Gastroesophageal sphincter (tissue), 4 donors: ENCODE measurements at regions not wholly inside any gene's neighbourhood (a gene's known extent, or its start where the extent isn't known, plus 50 kb on each side); places are given as distances from the start of the nearest gene placed in this dataset.

Experiments
- ATAC-seq: fragments of 150-250 bp; one replicate; pipeline ENCODE4 v1.9.1; 2016; ENCODE audit warnings: mild to moderate bottlenecking, moderate library complexity
- H3K27ac ChIP-seq, 4 donors: fragments of 200-600 bp; sonication (generic) in 3 of 4; 1 replicate in 3 of 4; 2 replicates in 1 of 4; pipeline ENCODE4 v1.5.1; 2016 to 2019
- H3K27me3 ChIP-seq: fragments of 200-600 bp; sonication (generic); one replicate; pipeline ENCODE4 v1.5.1; 2019
- H3K36me3 ChIP-seq, 2 donors: fragments of 200-600 bp; sonication (generic); one replicate each; pipeline ENCODE4 v1.5.1; 2019; ENCODE audit warnings: control low read depth in 1 of 2
- H3K4me1 ChIP-seq, 3 donors: fragments of 200-600 bp; sonication (generic); 1 replicate in 2 of 3; 2 replicates in 1 of 3; pipeline ENCODE4 v1.5.1; 2016 to 2019; ENCODE audit warnings: control low read depth in 2 of 3
- H3K4me3 ChIP-seq, 2 donors: fragments of 200-600 bp; sonication (generic); one replicate each; pipeline ENCODE4 v1.5.1; 2019; ENCODE audit warnings: mild to moderate bottlenecking in 1 of 2, moderate library complexity in 1 of 2
- H3K9me3 ChIP-seq, 3 donors: fragments of 200-600 bp; sonication (generic); one replicate each; pipeline ENCODE4 v1.5.1; 2017 to 2019; ENCODE audit warnings: control low read depth in 2 of 3
- EP300 ChIP-seq: sonication (generic); formaldehyde crosslinking; IDR thresholded peaks from one replicate; pipeline ENCODE4 v1.6.1; 2017; ENCODE audit warnings: antibody characterized with exemption, mild to moderate bottlenecking
- POLR2A ChIP-seq, 2 donors: fragments of 450-650 bp; IDR thresholded peaks; one replicate each; pipeline ENCODE4 v1.6.1; 2017; ENCODE audit warnings: antibody characterized with exemption in 2 of 2, mild to moderate bottlenecking in 2 of 2, moderate library complexity in 1 of 2
- POLR2AphosphoS5 ChIP-seq: sonication (generic); formaldehyde crosslinking; IDR thresholded peaks from one replicate; pipeline ENCODE4 v1.6.1; 2017; ENCODE audit warnings: antibody characterized with exemption
- WGBS, 2 donors: methylation state at CpG; one replicate each; pipeline ENCODE4 v1.1.5; 2018; ENCODE audit warnings: low coverage in 1 of 2; 5-methylcytosine and 5-hydroxymethylcytosine counted together
- TF ChIP-seq, protein P1 (sequence below), 4 experiments: fragments of 200-600 bp in 2 of 4; fragments of 450-650 bp in 2 of 4; sonication (generic) in 1 of 4; IDR thresholded peaks; one replicate each; pipeline ENCODE4 v1.5.1; 2017 to 2019; ENCODE audit warnings: antibody characterized with exemption in 4 of 4, mild to moderate bottlenecking in 2 of 4, moderate library complexity in 2 of 4

DNA sequence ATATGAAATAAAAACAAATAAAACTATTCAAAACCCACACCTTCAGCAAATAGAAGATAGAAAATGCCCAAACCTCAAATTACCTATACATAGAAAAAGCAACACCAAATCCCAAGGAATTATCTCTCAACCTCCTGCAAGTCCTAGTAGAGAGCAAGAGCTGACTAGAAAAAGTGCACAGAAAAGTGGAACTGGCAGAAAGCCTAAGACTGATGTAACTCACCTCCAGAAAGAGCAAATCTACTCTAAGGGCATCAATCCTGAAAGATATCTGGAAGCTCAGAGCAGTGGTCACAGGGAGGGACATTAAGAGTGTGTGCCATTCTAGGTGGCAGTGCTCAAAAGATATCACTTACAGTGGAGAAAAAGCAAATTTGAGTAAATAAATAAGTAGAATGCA is 62.1 kb upstream of the PLEKHG7 start:
- H3K27ac ChIP-seq, result no peak overlapping the region
- H3K9me3 ChIP-seq, result peaks cover 0 to 6% (median 0%) of the 10 kb centered on the region in 3 donors
- H3K4me1 ChIP-seq, result no peaks in the 10 kb centered on the region
- H3K4me3 ChIP-seq, result no peak overlapping the region
- no peaks in the 10 kb centered on the region for H3K27me3 ChIP-seq
- no peak for ATAC-seq
- H3K36me3 ChIP-seq, result no peaks in the 10 kb centered on the region
- TF ChIP-seq EP300 (no peak), POLR2A (IDR thresholded peaks at IDR 0.05) (no peak), POLR2AphosphoS5 (no peak)
- TF ChIP-seq, protein P1, sequence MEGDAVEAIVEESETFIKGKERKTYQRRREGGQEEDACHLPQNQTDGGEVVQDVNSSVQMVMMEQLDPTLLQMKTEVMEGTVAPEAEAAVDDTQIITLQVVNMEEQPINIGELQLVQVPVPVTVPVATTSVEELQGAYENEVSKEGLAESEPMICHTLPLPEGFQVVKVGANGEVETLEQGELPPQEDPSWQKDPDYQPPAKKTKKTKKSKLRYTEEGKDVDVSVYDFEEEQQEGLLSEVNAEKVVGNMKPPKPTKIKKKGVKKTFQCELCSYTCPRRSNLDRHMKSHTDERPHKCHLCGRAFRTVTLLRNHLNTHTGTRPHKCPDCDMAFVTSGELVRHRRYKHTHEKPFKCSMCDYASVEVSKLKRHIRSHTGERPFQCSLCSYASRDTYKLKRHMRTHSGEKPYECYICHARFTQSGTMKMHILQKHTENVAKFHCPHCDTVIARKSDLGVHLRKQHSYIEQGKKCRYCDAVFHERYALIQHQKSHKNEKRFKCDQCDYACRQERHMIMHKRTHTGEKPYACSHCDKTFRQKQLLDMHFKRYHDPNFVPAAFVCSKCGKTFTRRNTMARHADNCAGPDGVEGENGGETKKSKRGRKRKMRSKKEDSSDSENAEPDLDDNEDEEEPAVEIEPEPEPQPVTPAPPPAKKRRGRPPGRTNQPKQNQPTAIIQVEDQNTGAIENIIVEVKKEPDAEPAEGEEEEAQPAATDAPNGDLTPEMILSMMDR (IDR thresholded peaks at IDR 0.05), result no peak

DNA sequence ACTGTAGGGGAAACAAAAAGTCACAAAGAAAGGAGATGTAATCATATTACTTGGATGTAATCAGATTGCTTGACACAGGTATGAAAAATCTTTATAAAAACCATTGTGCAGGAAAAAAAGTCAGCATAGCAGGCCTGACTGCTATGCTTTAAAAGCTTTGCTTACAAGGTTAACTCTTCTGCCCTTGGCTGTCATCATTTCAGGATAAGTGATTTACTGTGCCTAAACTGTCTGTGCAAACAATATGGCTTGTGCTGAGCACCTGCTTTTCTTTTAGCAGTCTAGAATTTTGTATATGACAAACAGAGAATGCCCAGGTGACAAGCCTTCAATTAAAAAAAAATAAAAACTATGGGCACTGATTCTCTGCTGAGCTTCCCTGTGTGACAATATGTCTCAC is 63.8 kb upstream of the PLEKHG7 start:
- Histone ChIP-seq H3K27me3 (no peaks in the 10 kb centered on the region), H3K27ac (no peak overlapping the region), H3K36me3 (no peaks in the 10 kb centered on the region), H3K4me1 (no peaks in the 10 kb centered on the region), H3K4me3 (no peak overlapping the region), H3K9me3 (no peaks in the 10 kb centered on the region)
- TF ChIP-seq EP300 (no peak), POLR2A (IDR thresholded peaks at IDR 0.05) (no peak), POLR2AphosphoS5 (no peak)
- TF ChIP-seq, protein P1 (IDR thresholded peaks at IDR 0.05), result no peak
- ATAC-seq, result no peak

DNA sequence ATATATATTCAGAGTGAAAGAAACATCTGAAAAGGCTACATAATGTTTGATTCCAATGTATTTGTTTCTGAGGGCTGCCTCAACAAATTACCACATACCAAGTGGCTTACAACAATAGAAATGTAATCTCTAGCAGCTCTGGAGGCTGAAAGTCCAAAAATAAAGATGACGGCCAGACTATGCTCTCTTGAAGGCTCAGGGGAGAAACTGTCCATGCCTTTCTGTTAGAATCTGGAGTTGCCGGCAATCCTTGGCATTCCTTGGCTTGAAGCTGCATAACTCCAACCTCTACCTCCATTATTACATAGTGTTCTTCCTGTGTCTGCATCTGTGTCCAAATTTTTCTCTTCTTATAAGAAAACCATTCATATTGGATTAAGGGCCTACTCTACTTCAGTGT is 68.1 kb upstream of the PLEKHG7 start:
- no peak for ATAC-seq
- Histone ChIP-seq H3K27me3 (no peaks in the 10 kb centered on the region), H3K9me3 (no peaks in the 10 kb centered on the region), H3K27ac (no peak overlapping the region), H3K4me3 (no peak overlapping the region), H3K36me3 (no peaks in the 10 kb centered on the region), H3K4me1 (peaks cover 0 to 6% (median 0%) of the 10 kb centered on the region in 3 donors)
- TF ChIP-seq POLR2AphosphoS5 (no peak), POLR2A (IDR thresholded peaks at IDR 0.05) (no peak), EP300 (no peak)
- TF ChIP-seq, protein P1 (IDR thresholded peaks at IDR 0.05), result no peak
- 64 to 70% methylated on average over 2 of the region's 2 CpGs for WGBS, 2 donors

DNA sequence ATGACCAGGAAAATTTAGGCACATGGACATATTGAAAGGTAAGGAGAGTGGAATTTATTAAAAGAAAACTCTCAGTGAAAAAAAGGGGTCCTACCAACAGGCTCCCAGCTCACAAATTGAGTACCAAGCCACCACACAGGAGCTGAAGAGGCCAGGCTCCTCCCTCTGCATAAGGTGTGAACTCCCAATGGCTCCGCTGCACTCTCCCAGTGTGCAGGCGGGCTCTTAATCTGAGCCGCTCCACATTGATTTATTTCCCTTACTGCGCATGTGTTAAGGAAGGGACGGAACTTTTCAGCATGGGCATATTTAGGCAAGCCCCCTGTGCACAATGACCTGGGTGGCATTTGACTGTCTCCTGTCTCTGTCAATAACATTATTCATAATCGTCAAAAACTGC is 68.6 kb upstream of the PLEKHG7 start:
- WGBS, 2 donors, result 90 to 100% methylated on average over 2 to 6 of the region's 6 CpGs
- no peaks in the 10 kb centered on the region for H3K27me3 ChIP-seq
- TF ChIP-seq, protein P1 (IDR thresholded peaks at IDR 0.05), result no peak
- TF ChIP-seq POLR2AphosphoS5 (no peak), EP300 (no peak), POLR2A (IDR thresholded peaks at IDR 0.05) (no peak)
- H3K27ac ChIP-seq, result no peak overlapping the region
- no peak overlapping the region for H3K4me3 ChIP-seq
- ATAC-seq, result no peak
- H3K9me3 ChIP-seq, result no peaks in the 10 kb centered on the region
- peaks cover 0 to 6% (median 0%) of the 10 kb centered on the region in 3 donors for H3K4me1 ChIP-seq
- no peaks in the 10 kb centered on the region for H3K36me3 ChIP-seq

DNA sequence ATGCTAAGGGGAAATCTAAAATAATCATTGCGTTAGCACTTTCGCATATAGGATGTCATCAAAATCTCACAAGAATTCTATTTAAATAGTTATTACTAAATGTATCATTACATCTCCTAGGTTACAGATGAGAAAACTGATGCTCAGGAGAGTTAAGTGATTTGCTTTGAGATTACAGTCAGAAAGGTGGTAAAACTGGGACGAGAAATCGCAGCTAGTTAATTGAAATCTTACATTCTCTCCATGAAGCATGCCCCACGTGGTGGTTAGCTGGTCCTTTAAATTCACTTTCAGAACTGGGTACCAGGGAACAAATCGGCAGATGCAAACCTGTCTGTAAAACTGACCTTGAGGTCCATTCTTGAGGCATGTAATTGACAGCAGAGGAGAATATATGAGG is 71.8 kb upstream of the PLEKHG7 start:
- ATAC-seq, result no peak
- Histone ChIP-seq H3K4me1 (peaks cover 0 to 6% (median 0%) of the 10 kb centered on the region in 3 donors), H3K9me3 (no peaks in the 10 kb centered on the region), H3K27me3 (no peaks in the 10 kb centered on the region), H3K4me3 (no peak overlapping the region), H3K36me3 (no peaks in the 10 kb centered on the region), H3K27ac (no peak overlapping the region)
- TF ChIP-seq EP300, result no peak
- TF ChIP-seq, protein P1 (IDR thresholded peaks at IDR 0.05), result no peak
- TF ChIP-seq POLR2AphosphoS5, result no peak
- TF ChIP-seq POLR2A (IDR thresholded peaks at IDR 0.05), result no peak
- 88% methylated on average over 6 of the region's 6 CpGs for WGBS, 2 donors
